IPS DF 19.7 (cell line): ENCODE measurements at regions not wholly inside any gene's neighbourhood (a gene's known extent, or its start where the extent isn't known, plus 50 kb on each side); places are given as distances from the start of the nearest gene placed in this dataset.
"Not testable (repeated sequence)": the region's sequence is repeated elsewhere in the genome, so short reads cannot be mapped to it uniquely, and the experiment has no call there.

Source experiments
- DNase-seq: peaks from one replicate; pipeline ENCODE4 v3.0.0-alpha.2; 2013; ENCODE audit warnings: low read depth, low spot score

GRCh38 chr10:34908481-34908880 is 93.4 kb upstream of the PARD3 start:
- no peak for DNase-seq

GRCh38 chr10:34907743-34908430 is 92.8 kb upstream of the PARD3 start:
- DNase-seq: no peak

GRCh38 chr10:34906067-34906965 is 91.2 kb upstream of the PARD3 start:
- DNase-seq: no peak

- DNase-seq: no peak
These were observed 90.3 kb upstream of the PARD3 start for GRCh38 chr10:34905200-34905927.

- no peak for DNase-seq
These were observed 89.1 kb upstream of the PARD3 start for GRCh38 chr10:34904191-34904590.

- no peak for DNase-seq
These were observed 84.1 kb upstream of the PARD3 start for GRCh38 chr10:34899161-34899560.

- no peak for DNase-seq
These were observed 80.9 kb upstream of the PARD3 start for GRCh38 chr10:34895977-34896376.

GRCh38 chr10:34895046-34895445 is 80.0 kb upstream of the PARD3 start:
- not testable (repeated sequence) for DNase-seq

GRCh38 chr10:34892521-34892920 is 77.4 kb upstream of the PARD3 start:
- not testable (repeated sequence) for DNase-seq

- no peak for DNase-seq
These were observed 75.8 kb upstream of the PARD3 start for GRCh38 chr10:34890939-34891338.

GRCh38 chr10:34889004-34889869 is 74.1 kb upstream of the PARD3 start:
- DNase-seq: no peak

- DNase-seq: no peak
These were observed 72.0 kb upstream of the PARD3 start for GRCh38 chr10:34886906-34887642.

GRCh38 chr10:34885898-34886297 is 70.8 kb upstream of the PARD3 start:
- DNase-seq: no peak

- no peak for DNase-seq
These were observed 69.9 kb upstream of the PARD3 start for GRCh38 chr10:34885011-34885410.

GRCh38 chr10:34884272-34884952 is 69.3 kb upstream of the PARD3 start:
- DNase-seq: no peak

- DNase-seq: no peak
These were observed 65.7 kb upstream of the PARD3 start for GRCh38 chr10:34880817-34881216.

- not testable (repeated sequence) for DNase-seq
These were observed 63.6 kb upstream of the PARD3 start for GRCh38 chr10:34878651-34879050.

- no peak for DNase-seq
These were observed 60.0 kb upstream of the PARD3 start for GRCh38 chr10:34875061-34875460.

- no peak for DNase-seq
These were observed 57.7 kb upstream of the PARD3 start for GRCh38 chr10:34872820-34873219.
